WTC11 (cell line): ENCODE measurements at regions not wholly inside any gene's neighbourhood (a gene's known extent, or its start where the extent isn't known, plus 50 kb on each side); places are given as distances from the start of the nearest gene placed in this dataset.

Experiments
- ATAC-seq: fragments of 200-7000 bp; cut with Tn5 transposase; 2 replicates; pipeline ENCODE4 v1.10.0; 2021; ENCODE audit warnings: mild to moderate bottlenecking, moderate library complexity
- CTCF ChIA-PET: fragments of 300-600 bp; sonication (Branson Sonifier 250); formaldehyde crosslinking; loops from one replicate; lab custom pipeline; 2021; ENCODE audit warnings: antibody characterized with exemption; lab: Charles Lee
- POLR2A ChIA-PET: fragments of 350-600 bp; sonication (Branson Sonifier 250); formaldehyde crosslinking; loops from one replicate; lab custom pipeline; 2021; ENCODE audit warnings: antibody characterized with exemption; lab: Charles Lee
- DNase-seq: peaks from one replicate; pipeline ENCODE4 v3.0.0; 2021; ENCODE audit warnings: low spot score
- H3K27ac Mint-ChIP-seq: 2 replicates; pipeline ENCODE4 v1.8.0; 2021; ENCODE audit warnings: mixed read lengths
- H3K27me3 Mint-ChIP-seq: 2 replicates; pipeline ENCODE4 v1.8.0; 2021; ENCODE audit warnings: low read depth, mild to moderate bottlenecking, moderate library complexity, mixed read lengths
- H3K36me3 Mint-ChIP-seq: 2 replicates; pipeline ENCODE4 v1.8.0; 2021; ENCODE audit warnings: mixed read lengths
- H3K4me1 Mint-ChIP-seq: 2 replicates; pipeline ENCODE4 v1.8.0; 2022; ENCODE audit warnings: mixed read lengths
- H3K4me3 Mint-ChIP-seq: 2 replicates; pipeline ENCODE4 v1.8.0; 2021; ENCODE audit warnings: mild to moderate bottlenecking, moderate library complexity, mixed read lengths
- H3K9me3 Mint-ChIP-seq: 2 replicates; pipeline ENCODE4 v1.8.0; 2021; ENCODE audit warnings: mixed read lengths
- E2F4 ChIP-seq: sonication (generic); formaldehyde crosslinking; IDR thresholded peaks from 2 replicates; pipeline ENCODE4 v1.8.1; 2022; ENCODE audit warnings: low read depth, mild to moderate bottlenecking, moderate library complexity, missing genetic modification reagents, borderline replicate concordance
- FOXJ3 ChIP-seq: sonication (generic); formaldehyde crosslinking; IDR thresholded peaks from 2 replicates; pipeline ENCODE4 v1.9.0; 2021; ENCODE audit warnings: missing genetic modification reagents, mild to moderate bottlenecking, borderline replicate concordance
- HMGA2 ChIP-seq: fragments of 250-450 bp; sonication (Bioruptor Pico); IDR thresholded peaks from 2 replicates; pipeline ENCODE4 v1.4.0; 2021; ENCODE audit warnings: mild to moderate bottlenecking, moderate library complexity
- MXD4 ChIP-seq: fragments of 250-450 bp; sonication (Bioruptor Pico); IDR thresholded peaks from 2 replicates; pipeline ENCODE4 v1.8.0; 2021; ENCODE audit warnings: mild to moderate bottlenecking, moderate library complexity, borderline replicate concordance
- PRRX2 ChIP-seq: fragments of 250-450 bp; sonication (Bioruptor Pico); IDR thresholded peaks from 2 replicates; pipeline ENCODE4 v1.8.0; 2021; ENCODE audit warnings: mild to moderate bottlenecking
- SMAD3 ChIP-seq: sonication (generic); formaldehyde crosslinking; IDR thresholded peaks from 2 replicates; pipeline ENCODE4 v1.8.0; 2022; ENCODE audit warnings: missing genetic modification reagents, mild to moderate bottlenecking, borderline replicate concordance
- TEAD1 ChIP-seq: sonication (generic); formaldehyde crosslinking; IDR thresholded peaks from 2 replicates; pipeline ENCODE4 v1.8.0; 2022; ENCODE audit warnings: mild to moderate bottlenecking, missing genetic modification reagents
- TF ChIP-seq, protein P1 (sequence below): fragments of 250-450 bp; sonication (Bioruptor Pico); IDR thresholded peaks from 2 replicates; pipeline ENCODE4 v1.9.0; 2021; ENCODE audit warnings: mild to moderate bottlenecking, borderline replicate concordance
- TF ChIP-seq, protein P2 (sequence below): sonication (generic); formaldehyde crosslinking; IDR thresholded peaks from 2 replicates; pipeline ENCODE4 v1.8.1; 2022; ENCODE audit warnings: missing genetic modification reagents, borderline replicate concordance
- TF ChIP-seq, protein P3 (sequence below): sonication (generic); formaldehyde crosslinking; IDR thresholded peaks from 2 replicates; pipeline ENCODE4 v1.8.1; 2022; ENCODE audit warnings: mild to moderate bottlenecking, moderate library complexity, missing genetic modification reagents
- TF ChIP-seq, protein P4 (sequence below): fragments of 250-450 bp; sonication (Bioruptor Pico); IDR thresholded peaks from 2 replicates; pipeline ENCODE4 v2.1.2; 2022; ENCODE audit warnings: mild to moderate bottlenecking, moderate library complexity
- TF ChIP-seq, protein P5 (sequence below): sonication (generic); formaldehyde crosslinking; IDR thresholded peaks from 2 replicates; pipeline ENCODE4 v1.8.0; 2022; ENCODE audit warnings: missing genetic modification reagents
- TF ChIP-seq, protein P6 (sequence below): sonication (generic); formaldehyde crosslinking; IDR thresholded peaks from 2 replicates; pipeline ENCODE4 v1.8.1; 2023; ENCODE audit warnings: mild to moderate bottlenecking, moderate library complexity, missing genetic modification reagents
- TF ChIP-seq, protein P7 (sequence below): fragments of 250-450 bp; sonication (Bioruptor Pico); IDR thresholded peaks from 2 replicates; pipeline ENCODE4 v1.8.0; 2021; ENCODE audit warnings: mild to moderate bottlenecking

GRCh38 chr2:56713978-56714377 lies 530.2 kb downstream of the CCDC85A start:
- H3K27ac Mint-ChIP-seq = no peak overlapping the region
- H3K4me3 Mint-ChIP-seq = no peak overlapping the region
- TF ChIP-seq SMAD3 (no peak), PRRX2 (CRISPR knock-in tag) (no peak), MXD4 (CRISPR knock-in tag) (no peak)
- ChIA-PET POLR2A (no interaction called here), CTCF (no interaction called here)
- H3K9me3 Mint-ChIP-seq = peaks cover 18% of the 10 kb centered on the region
- H3K27me3 Mint-ChIP-seq = no peaks in the 10 kb centered on the region
- peaks cover 8% of the 10 kb centered on the region for H3K36me3 Mint-ChIP-seq
- DNase-seq = no peak
- H3K4me1 Mint-ChIP-seq = peaks cover 4% of the 10 kb centered on the region
- ATAC-seq = no peak

GRCh38 chr2:56714400-56714799 lies 530.6 kb downstream of the CCDC85A start:
- H3K4me1 Mint-ChIP-seq = no peaks in the 10 kb centered on the region; the same call in 1 of the 2 replicates
- no peak overlapping the region for H3K27ac Mint-ChIP-seq
- DNase-seq (no peak), ATAC-seq (no peak)
- H3K27me3 Mint-ChIP-seq = no peaks in the 10 kb centered on the region
- CTCF ChIA-PET = no interaction called here
- H3K9me3 Mint-ChIP-seq = peaks cover 18% of the 10 kb centered on the region
- H3K4me3 Mint-ChIP-seq = no peak overlapping the region
- peaks cover 11% of the 10 kb centered on the region for H3K36me3 Mint-ChIP-seq
- TF ChIP-seq, protein P1, sequence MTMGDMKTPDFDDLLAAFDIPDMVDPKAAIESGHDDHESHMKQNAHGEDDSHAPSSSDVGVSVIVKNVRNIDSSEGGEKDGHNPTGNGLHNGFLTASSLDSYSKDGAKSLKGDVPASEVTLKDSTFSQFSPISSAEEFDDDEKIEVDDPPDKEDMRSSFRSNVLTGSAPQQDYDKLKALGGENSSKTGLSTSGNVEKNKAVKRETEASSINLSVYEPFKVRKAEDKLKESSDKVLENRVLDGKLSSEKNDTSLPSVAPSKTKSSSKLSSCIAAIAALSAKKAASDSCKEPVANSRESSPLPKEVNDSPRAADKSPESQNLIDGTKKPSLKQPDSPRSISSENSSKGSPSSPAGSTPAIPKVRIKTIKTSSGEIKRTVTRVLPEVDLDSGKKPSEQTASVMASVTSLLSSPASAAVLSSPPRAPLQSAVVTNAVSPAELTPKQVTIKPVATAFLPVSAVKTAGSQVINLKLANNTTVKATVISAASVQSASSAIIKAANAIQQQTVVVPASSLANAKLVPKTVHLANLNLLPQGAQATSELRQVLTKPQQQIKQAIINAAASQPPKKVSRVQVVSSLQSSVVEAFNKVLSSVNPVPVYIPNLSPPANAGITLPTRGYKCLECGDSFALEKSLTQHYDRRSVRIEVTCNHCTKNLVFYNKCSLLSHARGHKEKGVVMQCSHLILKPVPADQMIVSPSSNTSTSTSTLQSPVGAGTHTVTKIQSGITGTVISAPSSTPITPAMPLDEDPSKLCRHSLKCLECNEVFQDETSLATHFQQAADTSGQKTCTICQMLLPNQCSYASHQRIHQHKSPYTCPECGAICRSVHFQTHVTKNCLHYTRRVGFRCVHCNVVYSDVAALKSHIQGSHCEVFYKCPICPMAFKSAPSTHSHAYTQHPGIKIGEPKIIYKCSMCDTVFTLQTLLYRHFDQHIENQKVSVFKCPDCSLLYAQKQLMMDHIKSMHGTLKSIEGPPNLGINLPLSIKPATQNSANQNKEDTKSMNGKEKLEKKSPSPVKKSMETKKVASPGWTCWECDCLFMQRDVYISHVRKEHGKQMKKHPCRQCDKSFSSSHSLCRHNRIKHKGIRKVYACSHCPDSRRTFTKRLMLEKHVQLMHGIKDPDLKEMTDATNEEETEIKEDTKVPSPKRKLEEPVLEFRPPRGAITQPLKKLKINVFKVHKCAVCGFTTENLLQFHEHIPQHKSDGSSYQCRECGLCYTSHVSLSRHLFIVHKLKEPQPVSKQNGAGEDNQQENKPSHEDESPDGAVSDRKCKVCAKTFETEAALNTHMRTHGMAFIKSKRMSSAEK (CRISPR knock-in tag) = no peak
- TF ChIP-seq, protein P2, sequence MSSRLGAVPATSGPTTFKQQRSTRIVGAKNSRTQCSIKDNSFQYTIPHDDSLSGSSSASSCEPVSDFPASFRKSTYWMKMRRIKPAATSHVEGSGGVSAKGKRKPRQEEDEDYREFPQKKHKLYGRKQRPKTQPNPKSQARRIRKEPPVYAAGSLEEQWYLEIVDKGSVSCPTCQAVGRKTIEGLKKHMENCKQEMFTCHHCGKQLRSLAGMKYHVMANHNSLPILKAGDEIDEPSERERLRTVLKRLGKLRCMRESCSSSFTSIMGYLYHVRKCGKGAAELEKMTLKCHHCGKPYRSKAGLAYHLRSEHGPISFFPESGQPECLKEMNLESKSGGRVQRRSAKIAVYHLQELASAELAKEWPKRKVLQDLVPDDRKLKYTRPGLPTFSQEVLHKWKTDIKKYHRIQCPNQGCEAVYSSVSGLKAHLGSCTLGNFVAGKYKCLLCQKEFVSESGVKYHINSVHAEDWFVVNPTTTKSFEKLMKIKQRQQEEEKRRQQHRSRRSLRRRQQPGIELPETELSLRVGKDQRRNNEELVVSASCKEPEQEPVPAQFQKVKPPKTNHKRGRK = no peak
- no peak for TF ChIP-seq HMGA2 (CRISPR knock-in tag)
- TF ChIP-seq FOXJ3 (CRISPR knock-in tag) = no peak
- no peak for TF ChIP-seq TEAD1 (CRISPR knock-in tag)
- TF ChIP-seq, protein P3, sequence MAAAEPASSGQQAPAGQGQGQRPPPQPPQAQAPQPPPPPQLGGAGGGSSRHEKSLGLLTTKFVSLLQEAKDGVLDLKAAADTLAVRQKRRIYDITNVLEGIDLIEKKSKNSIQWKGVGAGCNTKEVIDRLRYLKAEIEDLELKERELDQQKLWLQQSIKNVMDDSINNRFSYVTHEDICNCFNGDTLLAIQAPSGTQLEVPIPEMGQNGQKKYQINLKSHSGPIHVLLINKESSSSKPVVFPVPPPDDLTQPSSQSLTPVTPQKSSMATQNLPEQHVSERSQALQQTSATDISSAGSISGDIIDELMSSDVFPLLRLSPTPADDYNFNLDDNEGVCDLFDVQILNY (CRISPR knock-in tag) = no peak
- TF ChIP-seq, protein P4, sequence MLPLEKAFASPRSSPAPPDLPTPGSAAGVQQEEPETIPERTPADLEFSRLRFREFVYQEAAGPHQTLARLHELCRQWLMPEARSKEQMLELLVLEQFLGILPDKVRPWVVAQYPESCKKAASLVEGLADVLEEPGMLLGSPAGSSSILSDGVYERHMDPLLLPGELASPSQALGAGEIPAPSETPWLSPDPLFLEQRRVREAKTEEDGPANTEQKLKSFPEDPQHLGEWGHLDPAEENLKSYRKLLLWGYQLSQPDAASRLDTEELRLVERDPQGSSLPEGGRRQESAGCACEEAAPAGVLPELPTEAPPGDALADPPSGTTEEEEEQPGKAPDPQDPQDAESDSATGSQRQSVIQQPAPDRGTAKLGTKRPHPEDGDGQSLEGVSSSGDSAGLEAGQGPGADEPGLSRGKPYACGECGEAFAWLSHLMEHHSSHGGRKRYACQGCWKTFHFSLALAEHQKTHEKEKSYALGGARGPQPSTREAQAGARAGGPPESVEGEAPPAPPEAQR = no peak
- TF ChIP-seq, protein P5, sequence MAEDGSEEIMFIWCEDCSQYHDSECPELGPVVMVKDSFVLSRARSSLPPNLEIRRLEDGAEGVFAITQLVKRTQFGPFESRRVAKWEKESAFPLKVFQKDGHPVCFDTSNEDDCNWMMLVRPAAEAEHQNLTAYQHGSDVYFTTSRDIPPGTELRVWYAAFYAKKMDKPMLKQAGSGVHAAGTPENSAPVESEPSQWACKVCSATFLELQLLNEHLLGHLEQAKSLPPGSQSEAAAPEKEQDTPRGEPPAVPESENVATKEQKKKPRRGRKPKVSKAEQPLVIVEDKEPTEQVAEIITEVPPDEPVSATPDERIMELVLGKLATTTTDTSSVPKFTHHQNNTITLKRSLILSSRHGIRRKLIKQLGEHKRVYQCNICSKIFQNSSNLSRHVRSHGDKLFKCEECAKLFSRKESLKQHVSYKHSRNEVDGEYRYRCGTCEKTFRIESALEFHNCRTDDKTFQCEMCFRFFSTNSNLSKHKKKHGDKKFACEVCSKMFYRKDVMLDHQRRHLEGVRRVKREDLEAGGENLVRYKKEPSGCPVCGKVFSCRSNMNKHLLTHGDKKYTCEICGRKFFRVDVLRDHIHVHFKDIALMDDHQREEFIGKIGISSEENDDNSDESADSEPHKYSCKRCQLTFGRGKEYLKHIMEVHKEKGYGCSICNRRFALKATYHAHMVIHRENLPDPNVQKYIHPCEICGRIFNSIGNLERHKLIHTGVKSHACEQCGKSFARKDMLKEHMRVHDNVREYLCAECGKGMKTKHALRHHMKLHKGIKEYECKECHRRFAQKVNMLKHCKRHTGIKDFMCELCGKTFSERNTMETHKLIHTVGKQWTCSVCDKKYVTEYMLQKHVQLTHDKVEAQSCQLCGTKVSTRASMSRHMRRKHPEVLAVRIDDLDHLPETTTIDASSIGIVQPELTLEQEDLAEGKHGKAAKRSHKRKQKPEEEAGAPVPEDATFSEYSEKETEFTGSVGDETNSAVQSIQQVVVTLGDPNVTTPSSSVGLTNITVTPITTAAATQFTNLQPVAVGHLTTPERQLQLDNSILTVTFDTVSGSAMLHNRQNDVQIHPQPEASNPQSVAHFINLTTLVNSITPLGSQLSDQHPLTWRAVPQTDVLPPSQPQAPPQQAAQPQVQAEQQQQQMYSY (CRISPR knock-in tag) = no peak
- no peak for TF ChIP-seq E2F4
- TF ChIP-seq, protein P6, sequence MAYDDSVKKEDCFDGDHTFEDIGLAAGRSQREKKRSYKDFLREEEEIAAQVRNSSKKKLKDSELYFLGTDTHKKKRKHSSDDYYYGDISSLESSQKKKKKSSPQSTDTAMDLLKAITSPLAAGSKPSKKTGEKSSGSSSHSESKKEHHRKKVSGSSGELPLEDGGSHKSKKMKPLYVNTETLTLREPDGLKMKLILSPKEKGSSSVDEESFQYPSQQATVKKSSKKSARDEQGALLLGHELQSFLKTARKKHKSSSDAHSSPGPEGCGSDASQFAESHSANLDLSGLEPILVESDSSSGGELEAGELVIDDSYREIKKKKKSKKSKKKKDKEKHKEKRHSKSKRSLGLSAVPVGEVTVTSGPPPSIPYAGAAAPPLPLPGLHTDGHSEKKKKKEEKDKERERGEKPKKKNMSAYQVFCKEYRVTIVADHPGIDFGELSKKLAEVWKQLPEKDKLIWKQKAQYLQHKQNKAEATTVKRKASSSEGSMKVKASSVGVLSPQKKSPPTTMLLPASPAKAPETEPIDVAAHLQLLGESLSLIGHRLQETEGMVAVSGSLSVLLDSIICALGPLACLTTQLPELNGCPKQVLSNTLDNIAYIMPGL (CRISPR knock-in tag) = no peak
- TF ChIP-seq, protein P7, sequence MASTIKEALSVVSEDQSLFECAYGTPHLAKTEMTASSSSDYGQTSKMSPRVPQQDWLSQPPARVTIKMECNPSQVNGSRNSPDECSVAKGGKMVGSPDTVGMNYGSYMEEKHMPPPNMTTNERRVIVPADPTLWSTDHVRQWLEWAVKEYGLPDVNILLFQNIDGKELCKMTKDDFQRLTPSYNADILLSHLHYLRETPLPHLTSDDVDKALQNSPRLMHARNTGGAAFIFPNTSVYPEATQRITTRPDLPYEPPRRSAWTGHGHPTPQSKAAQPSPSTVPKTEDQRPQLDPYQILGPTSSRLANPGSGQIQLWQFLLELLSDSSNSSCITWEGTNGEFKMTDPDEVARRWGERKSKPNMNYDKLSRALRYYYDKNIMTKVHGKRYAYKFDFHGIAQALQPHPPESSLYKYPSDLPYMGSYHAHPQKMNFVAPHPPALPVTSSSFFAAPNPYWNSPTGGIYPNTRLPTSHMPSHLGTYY = no peak
- TF ChIP-seq, all 79 proteins: peak for 0
- POLR2A ChIA-PET = no interaction called here
